ENCODE measurements at regions not wholly inside any gene's neighbourhood (a gene's known extent, or its start where the extent isn't known, plus 50 kb on each side); places are given as distances from the start of the nearest gene placed in this dataset.

DNA sequence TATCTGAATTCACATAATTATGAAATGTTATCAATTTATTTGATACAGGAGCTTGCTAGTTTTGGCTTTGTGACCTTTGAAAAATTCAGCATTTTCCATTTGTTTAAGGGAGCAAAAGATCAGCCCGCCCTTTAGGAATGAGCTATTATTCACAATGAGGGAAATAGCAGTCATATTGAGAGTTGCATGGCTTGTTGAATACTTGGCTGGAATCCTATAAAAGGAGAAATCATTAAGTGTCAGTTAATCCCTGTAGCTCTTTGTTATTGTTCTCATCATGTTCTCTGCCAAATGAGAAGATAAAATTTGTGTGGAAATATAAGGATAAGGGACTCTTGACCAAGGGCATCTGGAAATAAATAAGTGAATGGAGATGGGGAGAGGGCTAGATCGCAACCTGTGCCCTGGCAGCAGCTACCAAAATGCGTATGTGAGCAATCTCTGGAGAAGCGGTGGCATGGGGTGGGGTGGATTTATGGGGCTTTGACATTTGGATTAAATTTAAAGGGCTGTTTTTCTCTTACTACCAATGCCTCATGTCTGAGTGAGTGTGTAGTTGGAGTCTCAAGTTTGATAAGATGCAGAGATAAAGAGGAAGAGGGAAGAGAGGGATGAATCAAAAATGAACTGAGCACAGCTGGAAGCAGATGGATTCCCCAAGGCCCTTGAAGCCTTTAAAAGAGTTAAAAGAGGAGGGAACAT, 237.6 kb downstream of the NNT start:
- Histone ChIP-seq H3K4me3 (ENCODE audit: low read length) (no peak overlapping the region), H3K9me3 (ENCODE audit: control insufficient read depth, low read length) (no peaks in the 10 kb centered on the region), H3K9ac (ENCODE audit: extremely low read depth, low read length, poor library complexity, severe bottlenecking) (no peak overlapping the region), H3K27ac (ENCODE audit: low read depth, low read length) (no peak overlapping the region), H3K4me1 (ENCODE audit: control insufficient read depth, insufficient read depth, low read length) (no peaks in the 10 kb centered on the region), H3K36me3 (ENCODE audit: control insufficient read depth, insufficient read depth, low read length) (no peaks in the 10 kb centered on the region), H3K27me3 (ENCODE audit: control insufficient read depth, insufficient read depth, low read length, poor library complexity, severe bottlenecking) (no peaks in the 10 kb centered on the region)
- Mint-ChIP-seq H3K4me1 (no peaks in the 10 kb centered on the region), H3K36me3 (ENCODE audit: low read depth) (no peaks in the 10 kb centered on the region), H3K27me3 (ENCODE audit: insufficient read depth) (no peaks in the 10 kb centered on the region), H3K9me3 (peaks cover 1% of the 10 kb centered on the region), H3K4me3 (no peak overlapping the region), H3K27ac (no peak overlapping the region)
- TF ChIP-seq, protein P1, sequence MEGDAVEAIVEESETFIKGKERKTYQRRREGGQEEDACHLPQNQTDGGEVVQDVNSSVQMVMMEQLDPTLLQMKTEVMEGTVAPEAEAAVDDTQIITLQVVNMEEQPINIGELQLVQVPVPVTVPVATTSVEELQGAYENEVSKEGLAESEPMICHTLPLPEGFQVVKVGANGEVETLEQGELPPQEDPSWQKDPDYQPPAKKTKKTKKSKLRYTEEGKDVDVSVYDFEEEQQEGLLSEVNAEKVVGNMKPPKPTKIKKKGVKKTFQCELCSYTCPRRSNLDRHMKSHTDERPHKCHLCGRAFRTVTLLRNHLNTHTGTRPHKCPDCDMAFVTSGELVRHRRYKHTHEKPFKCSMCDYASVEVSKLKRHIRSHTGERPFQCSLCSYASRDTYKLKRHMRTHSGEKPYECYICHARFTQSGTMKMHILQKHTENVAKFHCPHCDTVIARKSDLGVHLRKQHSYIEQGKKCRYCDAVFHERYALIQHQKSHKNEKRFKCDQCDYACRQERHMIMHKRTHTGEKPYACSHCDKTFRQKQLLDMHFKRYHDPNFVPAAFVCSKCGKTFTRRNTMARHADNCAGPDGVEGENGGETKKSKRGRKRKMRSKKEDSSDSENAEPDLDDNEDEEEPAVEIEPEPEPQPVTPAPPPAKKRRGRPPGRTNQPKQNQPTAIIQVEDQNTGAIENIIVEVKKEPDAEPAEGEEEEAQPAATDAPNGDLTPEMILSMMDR (conservative IDR thresholded peaks at IDR 0.05) = no peak
- WGBS, 2 experiments (ENCODE audit: insufficient coverage in 1 of 2, insufficient read length in 1 of 2) = 98 to 100% methylated on average over 2 to 4 of the region's 4 CpGs
- no peak for DNase-seq

DNA sequence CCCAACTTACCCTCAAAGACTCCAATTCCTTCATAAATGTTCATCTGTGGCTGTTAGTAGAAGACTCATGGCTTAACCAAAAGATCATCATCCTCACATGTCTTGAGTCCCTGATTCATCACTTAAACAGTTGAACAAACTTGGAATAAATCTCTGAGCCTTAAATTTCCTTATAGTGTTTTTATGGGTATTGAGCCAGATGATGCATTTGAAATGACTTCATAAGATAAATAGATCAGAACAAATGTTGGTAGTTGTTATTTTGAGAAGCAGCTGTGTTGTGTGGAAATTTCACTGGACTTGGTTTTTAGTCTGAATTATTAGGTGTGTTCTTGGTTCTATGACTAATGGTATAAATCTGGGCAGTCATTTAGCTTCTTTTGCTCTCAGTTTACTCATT, 236.2 kb downstream of the NNT start:
- no peak overlapping the region for H3K27ac Mint-ChIP-seq
- no peaks in the 10 kb centered on the region for H3K4me1 ChIP-seq (ENCODE audit: control insufficient read depth, insufficient read depth, low read length)
- no peaks in the 10 kb centered on the region for H3K27me3 ChIP-seq (ENCODE audit: control insufficient read depth, insufficient read depth, low read length, poor library complexity, severe bottlenecking)
- no peaks in the 10 kb centered on the region for H3K36me3 Mint-ChIP-seq (ENCODE audit: low read depth)
- H3K27ac ChIP-seq (ENCODE audit: low read depth, low read length) = no peak overlapping the region
- no peak overlapping the region for H3K9ac ChIP-seq (ENCODE audit: extremely low read depth, low read length, poor library complexity, severe bottlenecking)
- no peaks in the 10 kb centered on the region for H3K36me3 ChIP-seq (ENCODE audit: control insufficient read depth, insufficient read depth, low read length)
- no peaks in the 10 kb centered on the region for H3K4me1 Mint-ChIP-seq
- no peak overlapping the region for H3K4me3 ChIP-seq (ENCODE audit: low read length)
- no peaks in the 10 kb centered on the region for H3K9me3 ChIP-seq (ENCODE audit: control insufficient read depth, low read length)
- H3K9me3 Mint-ChIP-seq = peaks cover 1% of the 10 kb centered on the region
- no peak for DNase-seq
- no peaks in the 10 kb centered on the region for H3K27me3 Mint-ChIP-seq (ENCODE audit: insufficient read depth)
- no peak overlapping the region for H3K4me3 Mint-ChIP-seq
- TF ChIP-seq, protein P1 (conservative IDR thresholded peaks at IDR 0.05) = no peak

DNA sequence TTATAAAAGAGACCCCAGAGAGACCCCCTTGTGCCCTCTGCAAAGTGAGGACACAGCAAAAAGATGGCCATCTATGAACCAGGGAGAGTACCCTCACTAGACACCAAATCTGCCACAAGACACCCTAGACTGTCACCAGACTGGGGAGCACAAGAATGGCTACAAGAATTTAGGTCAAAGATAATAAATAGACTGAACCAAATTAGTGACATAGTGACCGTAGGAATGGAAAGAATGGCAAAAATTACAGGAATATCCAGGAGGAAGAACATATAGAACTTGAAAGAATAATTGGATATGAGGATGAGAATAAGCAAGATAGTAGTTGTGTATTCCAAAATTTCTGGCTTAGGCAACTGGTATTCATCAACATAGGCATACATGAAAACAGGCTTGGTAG, 235.0 kb downstream of the NNT start:
- no peak overlapping the region for H3K27ac Mint-ChIP-seq
- H3K27ac ChIP-seq (ENCODE audit: low read depth, low read length) = no peak overlapping the region
- H3K36me3 ChIP-seq (ENCODE audit: control insufficient read depth, insufficient read depth, low read length) = no peaks in the 10 kb centered on the region
- no peaks in the 10 kb centered on the region for H3K27me3 ChIP-seq (ENCODE audit: control insufficient read depth, insufficient read depth, low read length, poor library complexity, severe bottlenecking)
- 91 to 100% methylated on average over 1 of the region's 1 CpG for WGBS, 2 experiments (ENCODE audit: insufficient coverage in 1 of 2, insufficient read length in 1 of 2)
- H3K36me3 Mint-ChIP-seq (ENCODE audit: low read depth) = no peaks in the 10 kb centered on the region
- H3K4me1 ChIP-seq (ENCODE audit: control insufficient read depth, insufficient read depth, low read length) = no peaks in the 10 kb centered on the region
- TF ChIP-seq, protein P1 (conservative IDR thresholded peaks at IDR 0.05) = no peak
- H3K4me3 Mint-ChIP-seq = no peak overlapping the region
- H3K9me3 ChIP-seq (ENCODE audit: control insufficient read depth, low read length) = no peaks in the 10 kb centered on the region
- no peak for DNase-seq
- no peaks in the 10 kb centered on the region for H3K27me3 Mint-ChIP-seq (ENCODE audit: insufficient read depth)
- H3K4me1 Mint-ChIP-seq = no peaks in the 10 kb centered on the region
- no peak overlapping the region for H3K9ac ChIP-seq (ENCODE audit: extremely low read depth, low read length, poor library complexity, severe bottlenecking)
- no peak overlapping the region for H3K4me3 ChIP-seq (ENCODE audit: low read length)
- peaks cover 1% of the 10 kb centered on the region for H3K9me3 Mint-ChIP-seq

All from endodermal cell (in vitro differentiated cells).